GM10266 (cell line): ENCODE measurements at regions not wholly inside any gene's neighbourhood (a gene's known extent, or its start where the extent isn't known, plus 50 kb on each side); places are given as distances from the start of the nearest gene placed in this dataset.
"Not testable (repeated sequence)": the region's sequence is repeated elsewhere in the genome, so short reads cannot be mapped to it uniquely, and the experiment has no call there.

Experiments used
- DNase-seq: peaks from one replicate; pipeline ENCODE4 v3.0.0; 2012; ENCODE audit errors: extremely low spot score
- TF ChIP-seq, protein P1 (sequence below): IDR thresholded peaks from 2 replicates; pipeline ENCODE4 v1.5.1; 2012; ENCODE audit warnings: mild to moderate bottlenecking, low read depth; ENCODE audit not compliant: control insufficient read depth, insufficient read depth; ENCODE audit errors: missing control alignments

DNA sequence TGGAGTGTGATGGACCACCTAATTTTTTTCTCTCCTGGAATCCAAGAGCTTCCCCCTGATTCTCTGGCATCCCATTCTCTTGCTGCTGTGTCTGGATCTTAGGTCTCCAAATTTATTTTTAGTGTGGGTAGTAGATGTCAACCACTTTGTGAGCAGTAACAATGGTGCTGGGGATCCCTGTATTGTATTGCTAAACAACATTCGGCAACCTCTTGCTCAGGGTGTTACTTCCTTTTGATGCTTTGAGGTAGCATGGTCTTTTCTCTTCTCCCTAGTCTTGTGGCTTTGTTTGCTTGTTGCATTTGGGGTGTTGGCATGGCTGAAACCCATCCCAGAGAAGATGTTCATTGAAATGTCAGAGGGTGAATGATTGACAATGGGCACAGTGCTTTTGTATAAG, 737.4 kb downstream of the BCL11A start:
- DNase-seq, result no peak
- TF ChIP-seq, protein P1, sequence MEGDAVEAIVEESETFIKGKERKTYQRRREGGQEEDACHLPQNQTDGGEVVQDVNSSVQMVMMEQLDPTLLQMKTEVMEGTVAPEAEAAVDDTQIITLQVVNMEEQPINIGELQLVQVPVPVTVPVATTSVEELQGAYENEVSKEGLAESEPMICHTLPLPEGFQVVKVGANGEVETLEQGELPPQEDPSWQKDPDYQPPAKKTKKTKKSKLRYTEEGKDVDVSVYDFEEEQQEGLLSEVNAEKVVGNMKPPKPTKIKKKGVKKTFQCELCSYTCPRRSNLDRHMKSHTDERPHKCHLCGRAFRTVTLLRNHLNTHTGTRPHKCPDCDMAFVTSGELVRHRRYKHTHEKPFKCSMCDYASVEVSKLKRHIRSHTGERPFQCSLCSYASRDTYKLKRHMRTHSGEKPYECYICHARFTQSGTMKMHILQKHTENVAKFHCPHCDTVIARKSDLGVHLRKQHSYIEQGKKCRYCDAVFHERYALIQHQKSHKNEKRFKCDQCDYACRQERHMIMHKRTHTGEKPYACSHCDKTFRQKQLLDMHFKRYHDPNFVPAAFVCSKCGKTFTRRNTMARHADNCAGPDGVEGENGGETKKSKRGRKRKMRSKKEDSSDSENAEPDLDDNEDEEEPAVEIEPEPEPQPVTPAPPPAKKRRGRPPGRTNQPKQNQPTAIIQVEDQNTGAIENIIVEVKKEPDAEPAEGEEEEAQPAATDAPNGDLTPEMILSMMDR, result no peak

DNA sequence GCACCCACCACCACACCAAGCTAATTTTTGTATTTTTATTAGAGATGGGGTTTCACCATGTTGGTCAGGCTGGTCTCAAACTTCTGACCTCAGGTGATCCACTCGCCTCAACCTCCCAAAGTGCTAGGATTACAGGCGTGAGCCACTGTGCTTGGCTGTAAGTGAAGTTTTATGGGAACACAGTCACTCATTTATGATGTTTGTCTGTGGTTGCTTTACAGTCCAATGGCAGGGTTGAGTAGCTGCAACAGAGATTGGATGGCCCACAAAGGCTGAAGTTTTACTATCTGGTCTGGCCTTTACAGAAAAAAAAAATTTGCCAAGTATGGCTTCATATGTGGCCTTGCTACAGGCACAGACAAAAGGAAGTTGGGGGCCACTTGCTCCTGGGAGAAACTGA, 743.2 kb downstream of the BCL11A start:
- not testable (repeated sequence) for DNase-seq

DNA sequence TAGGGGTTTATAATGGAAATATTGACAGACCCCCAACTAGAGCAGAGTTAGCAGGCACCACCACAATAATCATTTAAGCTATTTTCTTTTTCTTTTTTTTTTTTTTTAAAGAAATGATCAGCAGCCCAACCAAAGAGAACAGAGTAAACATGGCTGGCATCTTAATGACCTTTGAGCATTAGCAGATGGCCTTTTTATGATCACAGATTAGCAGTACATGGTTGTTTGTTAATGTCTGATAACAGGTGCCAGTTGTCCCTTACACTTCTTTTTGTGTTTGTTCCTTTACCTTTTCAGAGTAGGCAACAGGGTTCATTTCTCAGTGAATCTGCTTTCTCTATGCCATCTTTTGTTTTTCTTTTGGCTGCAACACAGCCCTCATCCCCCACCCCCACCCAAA, 747.0 kb downstream of the BCL11A start:
- TF ChIP-seq, protein P1, result no peak
- DNase-seq, result no peak

DNA sequence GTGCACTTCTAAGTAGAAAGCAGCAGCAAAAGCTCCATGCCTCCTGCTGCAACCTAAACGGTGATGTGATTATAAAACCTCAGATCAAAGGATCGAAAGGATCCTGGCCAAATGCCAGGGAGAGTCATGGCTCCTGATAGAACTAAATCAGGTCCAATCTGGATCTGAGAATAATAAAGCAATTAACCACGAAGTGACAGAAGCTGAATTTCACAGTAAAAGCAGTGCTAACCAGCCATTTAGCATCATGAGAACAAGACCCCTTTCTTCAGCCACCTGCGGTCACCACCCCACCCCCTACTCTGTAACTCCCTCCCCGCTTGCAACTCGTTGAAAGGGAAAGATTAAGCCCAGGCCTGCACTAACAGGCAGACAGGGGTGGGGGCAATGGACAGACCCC, 748.7 kb downstream of the BCL11A start:
- TF ChIP-seq, protein P1, result no peak
- DNase-seq, result no peak

DNA sequence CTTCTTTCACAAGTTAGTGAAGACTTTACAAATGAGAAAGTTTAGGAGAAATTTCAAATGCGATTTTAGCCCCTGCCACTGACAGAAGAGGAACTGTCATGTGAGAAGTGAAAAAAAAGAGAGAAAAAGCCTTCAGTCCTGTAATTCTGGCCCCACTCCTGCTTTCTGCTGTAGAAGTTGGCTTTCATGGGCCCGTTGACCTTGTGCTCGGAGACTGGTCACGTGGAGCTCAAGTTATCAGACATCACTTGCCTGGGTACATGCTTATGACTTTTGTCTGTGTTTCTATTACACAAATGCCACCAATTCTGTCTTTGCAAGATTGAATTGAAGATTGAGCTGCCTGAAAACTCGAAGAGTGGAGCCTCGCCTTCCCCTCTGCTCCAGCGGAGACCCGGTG, 749.9 kb downstream of the BCL11A start:
- DNase-seq, result no peak
- TF ChIP-seq, protein P1, result no peak

DNA sequence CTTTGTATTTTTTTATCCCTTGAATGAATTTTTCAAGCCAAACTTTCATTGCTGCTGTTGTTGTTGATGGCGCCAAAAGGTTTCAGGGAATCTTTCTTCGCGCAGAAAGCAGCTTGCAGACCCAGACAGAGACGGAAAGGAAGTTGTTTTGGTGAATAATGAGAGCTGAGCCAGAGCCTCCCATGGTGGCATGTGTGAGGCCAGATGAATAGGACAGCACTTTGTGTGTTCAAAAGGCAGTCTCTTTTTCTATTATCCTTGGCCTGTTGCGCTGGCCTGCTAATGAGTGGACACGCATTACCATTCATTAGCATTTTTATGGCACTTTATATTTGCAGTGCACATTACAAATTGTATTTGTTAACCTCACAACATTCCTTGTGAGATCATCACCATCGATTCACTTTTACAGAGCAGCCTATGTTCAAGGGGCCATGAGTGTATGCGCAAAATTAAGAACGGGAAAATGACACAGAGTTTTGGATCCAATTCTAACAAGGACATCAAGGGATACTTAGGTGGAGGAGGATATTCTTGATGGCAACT, 754.7 kb downstream of the BCL11A start:
- TF ChIP-seq, protein P1, result no peak
- no peak for DNase-seq

DNA sequence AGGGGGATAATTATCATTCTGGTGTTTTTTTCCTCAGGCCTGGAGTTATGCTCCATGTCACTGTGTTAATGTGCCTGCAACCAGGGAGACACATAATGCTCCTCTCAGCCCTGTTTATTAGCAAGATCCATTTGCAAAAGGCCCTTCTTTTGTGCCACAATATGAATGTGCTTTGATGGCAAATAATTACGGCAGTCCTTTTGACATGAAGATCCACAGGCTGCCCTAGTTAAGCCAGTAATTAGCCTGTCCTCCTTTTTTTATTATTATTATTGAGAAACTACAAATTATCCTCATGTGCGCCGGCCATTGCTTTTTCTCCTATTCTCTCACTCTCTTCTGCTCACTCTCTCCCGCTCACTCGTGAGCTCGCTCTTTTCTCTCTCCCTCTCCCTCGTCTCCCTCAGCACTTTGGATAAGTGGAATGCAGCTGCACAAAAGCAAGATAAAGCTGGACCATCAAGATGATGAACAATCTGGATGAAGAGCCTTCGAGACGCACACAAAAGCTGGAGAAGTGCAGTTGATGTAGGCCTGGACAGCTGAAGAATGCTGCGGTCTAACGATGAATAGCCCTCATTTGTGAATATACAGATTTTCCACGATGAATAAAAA, 762.3 kb downstream of the BCL11A start:
- TF ChIP-seq, protein P1, result no peak
- DNase-seq, result no peak
